H1 (cell line): ENCODE measurements at regions not wholly inside any gene's neighbourhood (a gene's known extent, or its start where the extent isn't known, plus 50 kb on each side); places are given as distances from the start of the nearest gene placed in this dataset.

ENCODE experiments used
- CTCF ChIA-PET: fragments of 300-600 bp; sonication (Branson Sonifier 250); formaldehyde crosslinking; loops from one replicate; lab custom pipeline; 2021; ENCODE audit not compliant: partially characterized antibody; lab: Charles Lee
- POLR2A ChIA-PET: fragments of 300-600 bp; sonication (Branson Sonifier 250); formaldehyde crosslinking; loops from one replicate; lab custom pipeline; 2021; ENCODE audit warnings: inconsistent platforms; ENCODE audit not compliant: partially characterized antibody; lab: Charles Lee
- DNase-seq, 2 experiments: peaks; one replicate each; pipeline versions ENCODE4 v3.0.0 to v3.0.0-alpha.2; 2010 to 2022; ENCODE audit warnings: low spot score in 2 of 2, low read depth in 1 of 2, mixed read lengths in 1 of 2
- FAIRE-seq: peaks from 2 replicates; lab custom pipeline; 2011; peaks lifted over from hg19 to GRCh38; lab: Jason Lieb, UNC
- H2AFZ ChIP-seq: 2 replicates; pipeline ENCODE4 v1.8.1; 2012; ENCODE audit warnings: low read length, inconsistent platforms
- H2AK5ac ChIP-seq: 2 replicates; pipeline ENCODE4 v1.6.1; 2013; ENCODE audit warnings: low read depth, low read length
- H2BK120ac ChIP-seq: replicated peaks from 2 replicates; pipeline ENCODE3; 2013; ENCODE audit warnings: low read depth, low read length, inconsistent platforms
- H2BK12ac ChIP-seq: 2 replicates; pipeline ENCODE4 v1.6.1; 2013; ENCODE audit warnings: low read depth, low read length
- H2BK15ac ChIP-seq: 2 replicates; pipeline ENCODE4 v1.6.1; 2013; ENCODE audit warnings: low read length
- H2BK20ac ChIP-seq: 2 replicates; pipeline ENCODE4 v1.6.1; 2013; ENCODE audit warnings: low read length
- H2BK5ac ChIP-seq: 2 replicates; pipeline ENCODE4 v1.6.1; 2013; ENCODE audit warnings: low read depth, low read length
- H3K14ac ChIP-seq: 2 replicates; pipeline ENCODE4 v1.6.1; 2013; ENCODE audit warnings: inconsistent platforms; ENCODE audit not compliant: insufficient read length
- H3K18ac ChIP-seq: 2 replicates; pipeline ENCODE4 v1.6.1; 2013; ENCODE audit warnings: low read length; ENCODE audit errors: extremely low read depth
- H3K23ac ChIP-seq: 2 replicates; pipeline ENCODE4 v1.6.1; 2013; ENCODE audit warnings: inconsistent platforms; ENCODE audit not compliant: insufficient read length
- H3K23me2 ChIP-seq: 2 replicates; pipeline ENCODE4 v1.6.1; 2013; ENCODE audit warnings: low read depth, low read length
- H3K27ac ChIP-seq: 2 replicates; pipeline ENCODE4 v1.6.1; 2011; ENCODE audit warnings: low read depth, low read length, inconsistent platforms
- H3K27me3 ChIP-seq, 4 experiments: replicated peaks in 1 of 4; 1 replicate in 1 of 4; 2 replicates in 3 of 4; pipeline versions ENCODE4 v1.6.1 to v1.8.1; 2011 to 2013; ENCODE audit warnings: low read length in 3 of 4, mild to moderate bottlenecking in 3 of 4, inconsistent platforms in 2 of 4, mixed read lengths in 2 of 4, moderate library complexity in 1 of 4; ENCODE audit not compliant: control insufficient read depth in 3 of 4, insufficient read depth in 3 of 4; ENCODE audit errors: extremely low read depth in 1 of 4
- H3K36me3 ChIP-seq, 4 experiments: 2 replicates each; pipeline versions ENCODE4 v1.6.1 to v1.8.1; 2011 to 2013; ENCODE audit warnings: mild to moderate bottlenecking in 4 of 4, low read length in 3 of 4, moderate library complexity in 2 of 4, control low read depth in 1 of 4, inconsistent platforms in 1 of 4; ENCODE audit not compliant: insufficient read depth in 4 of 4, control insufficient read depth in 2 of 4
- H3K4ac ChIP-seq: replicated peaks from 2 replicates; pipeline ENCODE3; 2013; ENCODE audit warnings: low read length, low read depth, mixed read lengths, inconsistent platforms; ENCODE audit not compliant: insufficient read length
- H3K4me1 ChIP-seq, 4 experiments: replicated peaks in 1 of 4; 1 replicate in 1 of 4; 2 replicates in 3 of 4; pipeline versions ENCODE4 v1.6.1 to v1.8.1; 2011 to 2013; ENCODE audit warnings: low read length in 3 of 4, inconsistent platforms in 2 of 4, mixed read lengths in 1 of 4; ENCODE audit not compliant: insufficient read depth in 4 of 4, control insufficient read depth in 3 of 4
- H3K4me2 ChIP-seq, 2 experiments: 2 replicates each; pipeline versions ENCODE4 v1.6.1 to v1.8.1; 2011 to 2013; ENCODE audit warnings: low read depth in 2 of 2, low read length in 2 of 2, control low read depth in 1 of 2, inconsistent platforms in 1 of 2, mild to moderate bottlenecking in 1 of 2; ENCODE audit not compliant: insufficient read depth in 1 of 2
- H3K4me3 ChIP-seq, 4 experiments: fragments of 200-600, 300-600 bp in 1 of 4; sonication (generic), shearing (Covaris generic), sonication (Bioruptor Twin) in 1 of 4; 2 replicates each; pipeline versions ENCODE4 v1.5.1 to v1.8.1; 2011 to 2016; ENCODE audit warnings: low read length in 4 of 4, low read depth in 3 of 4, control low read depth in 2 of 4, inconsistent platforms in 2 of 4, mild to moderate bottlenecking in 2 of 4, mixed read lengths in 1 of 4, moderate library complexity in 1 of 4; ENCODE audit not compliant: insufficient read depth in 2 of 4; ENCODE audit errors: extremely low read depth in 1 of 4
- H3K56ac ChIP-seq: replicated peaks from 2 replicates; pipeline ENCODE3; 2013; ENCODE audit warnings: low read depth, mild to moderate bottlenecking, mixed read lengths, low read length, inconsistent platforms; ENCODE audit not compliant: insufficient read length
- H3K79me1 ChIP-seq: 2 replicates; pipeline ENCODE4 v1.6.1; 2013; ENCODE audit warnings: low read depth, low read length, control low read depth
- H3K79me2 ChIP-seq, 2 experiments: 2 replicates each; pipeline versions ENCODE4 v1.6.1 to v1.8.1; 2012 to 2013; ENCODE audit warnings: low read length in 2 of 2, mild to moderate bottlenecking in 2 of 2, inconsistent platforms in 1 of 2; ENCODE audit not compliant: insufficient read depth in 2 of 2, control insufficient read depth in 1 of 2
- H3K9ac ChIP-seq, 4 experiments: replicated peaks in 1 of 4; 1 replicate in 1 of 4; 2 replicates in 3 of 4; pipeline versions ENCODE4 v1.6.1 to v1.8.1; 2011 to 2013; ENCODE audit warnings: low read depth in 3 of 4, low read length in 3 of 4, control low read depth in 2 of 4, mild to moderate bottlenecking in 2 of 4, moderate library complexity in 2 of 4, inconsistent platforms in 1 of 4; ENCODE audit errors: extremely low read depth in 1 of 4
- H3K9me3 ChIP-seq, 2 experiments: 2 replicates each; pipeline versions ENCODE4 v1.6.1 to v1.8.1; 2012 to 2013; ENCODE audit warnings: mild to moderate bottlenecking in 2 of 2, moderate library complexity in 2 of 2, control low read depth in 1 of 2, inconsistent platforms in 1 of 2, low read depth in 1 of 2, low read length in 1 of 2, mixed read lengths in 1 of 2; ENCODE audit not compliant: insufficient read depth in 2 of 2
- H4K20me1 ChIP-seq, 2 experiments: replicated peaks in 1 of 2; 2 replicates each; pipeline versions ENCODE3 to v1.8.1; 2011 to 2013; ENCODE audit warnings: inconsistent platforms in 2 of 2, low read length in 2 of 2, mild to moderate bottlenecking in 1 of 2; ENCODE audit not compliant: insufficient read depth in 2 of 2, control insufficient read depth in 1 of 2
- H4K5ac ChIP-seq: 2 replicates; pipeline ENCODE4 v1.6.1; 2013; ENCODE audit warnings: low read length, low read depth, mixed read lengths, inconsistent platforms; ENCODE audit not compliant: insufficient read length
- H4K8ac ChIP-seq: 2 replicates; pipeline ENCODE4 v1.8.0; 2013; ENCODE audit warnings: mild to moderate bottlenecking, moderate library complexity, low read length, inconsistent platforms; ENCODE audit not compliant: insufficient read depth; ENCODE audit errors: extremely low read depth
- H4K91ac ChIP-seq: replicated peaks from 2 replicates; pipeline ENCODE3; 2013; ENCODE audit warnings: low read length, mixed read lengths, inconsistent platforms; ENCODE audit not compliant: insufficient read length
- ATF2 ChIP-seq: IDR thresholded peaks from 2 replicates; pipeline ENCODE4 v1.6.1; 2012; ENCODE audit warnings: low read length, inconsistent platforms
- ATF3 ChIP-seq: IDR thresholded peaks from 2 replicates; pipeline ENCODE4 v1.6.1; 2011; ENCODE audit warnings: low read depth, mild to moderate bottlenecking, low read length; ENCODE audit not compliant: insufficient read depth
- CHD1 ChIP-seq: IDR thresholded peaks from 2 replicates; pipeline ENCODE4 v1.6.1; 2012; ENCODE audit warnings: low read depth, low read length, improper control_type of control experiment
- RXRA ChIP-seq: IDR thresholded peaks from 2 replicates; pipeline ENCODE4 v1.6.1; 2011; ENCODE audit warnings: low read depth, mild to moderate bottlenecking, low read length, moderate library complexity; ENCODE audit not compliant: insufficient read depth
- TCF12 ChIP-seq: IDR thresholded peaks from 2 replicates; pipeline ENCODE4 v1.6.1; 2011; ENCODE audit warnings: low read depth, mild to moderate bottlenecking, low read length
- WGBS, 2 experiments: shearing (Covaris generic) in 1 of 2; methylation state at CpG; one replicate each; pipeline versions ENCODE4 v1.1.6 to v1.1.7; 2013 to 2015; ENCODE audit warnings: low lambda C conversion rate in 2 of 2, mixed read lengths in 2 of 2, inconsistent platforms in 1 of 2, low coverage in 1 of 2, missing lambda C conversion rate in 1 of 2; ENCODE audit not compliant: insufficient replicate concordance in 2 of 2, insufficient coverage in 1 of 2, insufficient read length in 1 of 2; ENCODE audit errors: extremely low coverage in 1 of 2, missing lambda C conversion rate in 1 of 2; 5-methylcytosine and 5-hydroxymethylcytosine counted together

- Histone ChIP-seq H3K23ac (no peak overlapping the region), H3K9ac (no peak overlapping the region), H3K27me3 (no peaks in the 10 kb centered on the region), H3K18ac (no peak overlapping the region), H3K14ac (no peak overlapping the region), H4K5ac (no peak overlapping the region), H2BK20ac (no peak overlapping the region), H4K8ac (no peak overlapping the region), H2BK120ac (no peak overlapping the region), H3K27ac (no peak overlapping the region), H2AFZ (no peak overlapping the region), H3K4me2 (no peak overlapping the region), H3K56ac (no peak overlapping the region), H3K9me3 (no peaks in the 10 kb centered on the region), H3K23me2 (no peaks in the 10 kb centered on the region), H3K4me3 (no peak overlapping the region), H3K79me2 (no peaks in the 10 kb centered on the region), H4K20me1 (no peaks in the 10 kb centered on the region), H2BK5ac (no peak overlapping the region), H3K36me3 (no peaks in the 10 kb centered on the region), H4K91ac (no peak overlapping the region), H2AK5ac (no peak overlapping the region), H2BK12ac (no peak overlapping the region), H2BK15ac (no peak overlapping the region), H3K4me1 (no peaks in the 10 kb centered on the region), H3K79me1 (no peaks in the 10 kb centered on the region), H3K4ac (no peak overlapping the region)
- WGBS, 2 experiments, result 95% methylated on average over 6 of the region's 6 CpGs; no CpG with 5 or more reads in 1 of the 2 experiments
- no peak for FAIRE-seq
- POLR2A ChIA-PET, result no interaction called here
- no peak for DNase-seq
- CTCF ChIA-PET, result no interaction called here
- TF ChIP-seq RXRA, result no peak
- TF ChIP-seq TCF12, result no peak
- no peak for TF ChIP-seq CHD1
- TF ChIP-seq ATF3, result no peak
- no peak for TF ChIP-seq ATF2
These were observed 355.3 kb upstream of the IGFBP7 start for GRCh38 chr4:57465321-57466056.
